Hepatocyte (in vitro differentiated cells): ENCODE measurements at regions not wholly inside any gene's neighbourhood (a gene's known extent, or its start where the extent isn't known, plus 50 kb on each side); places are given as distances from the start of the nearest gene placed in this dataset.
A peak's percentile ranks its signal among the peaks of the same experiment; 100 is the strongest.

ENCODE experiments used
- DNase-seq: peaks from one replicate; pipeline ENCODE4 v3.0.0-alpha.2; 2016; ENCODE audit warnings: low spot score
- H2AFZ ChIP-seq: fragments of 200-600 bp; sonication (generic); 2 replicates; pipeline ENCODE4 v1.6.0; 2016; ENCODE audit warnings: antibody characterized with exemption, mild to moderate bottlenecking
- H3K27ac ChIP-seq: fragments of 200-600 bp; sonication (generic); 2 replicates; pipeline ENCODE4 v1.5.1; 2016; ENCODE audit warnings: mild to moderate bottlenecking
- H3K27me3 ChIP-seq: fragments of 200-600 bp; sonication (generic); 2 replicates; pipeline ENCODE4 v1.6.1; 2016
- H3K36me3 ChIP-seq: fragments of 200-600 bp; sonication (generic); replicated peaks from 2 replicates; pipeline ENCODE4 v1.5.1; 2016; ENCODE audit warnings: low read depth; ENCODE audit not compliant: insufficient read depth
- H3K4me1 ChIP-seq: fragments of 200-600 bp; sonication (generic); 2 replicates; pipeline ENCODE4 v1.5.1; 2016; ENCODE audit warnings: mild to moderate bottlenecking, moderate library complexity; ENCODE audit not compliant: insufficient read depth
- H3K4me2 ChIP-seq: fragments of 200-600 bp; sonication (generic); 2 replicates; pipeline ENCODE4 v1.6.0; 2016
- H3K4me3 ChIP-seq: fragments of 200-600 bp; sonication (generic); 2 replicates; pipeline ENCODE4 v1.5.1; 2016; ENCODE audit warnings: mild to moderate bottlenecking
- H3K79me2 ChIP-seq: fragments of 200-600 bp; sonication (generic); 2 replicates; pipeline ENCODE4 v1.6.0; 2017; ENCODE audit warnings: mild to moderate bottlenecking
- H3K9me2 ChIP-seq: fragments of 200-600 bp; sonication (generic); replicated peaks from 2 replicates; pipeline ENCODE4 v1.6.0; 2017; ENCODE audit warnings: mild to moderate bottlenecking; ENCODE audit not compliant: insufficient read depth
- H3K9me3 ChIP-seq: fragments of 200-600 bp; sonication (generic); 2 replicates; pipeline ENCODE4 v1.5.1; 2016; ENCODE audit warnings: low read depth, mild to moderate bottlenecking
- H4K20me1 ChIP-seq: fragments of 200-600 bp; sonication (generic); 2 replicates; pipeline ENCODE4 v1.6.0; 2016; ENCODE audit warnings: mild to moderate bottlenecking; ENCODE audit not compliant: insufficient read depth, poor library complexity, severe bottlenecking
- CTCF ChIP-seq: fragments of 200-600 bp; sonication (generic); IDR thresholded peaks from 2 replicates; pipeline ENCODE4 v1.5.1; 2016; ENCODE audit warnings: antibody characterized with exemption, mild to moderate bottlenecking; ENCODE audit not compliant: poor library complexity
- EZH2 ChIP-seq: fragments of 200-600 bp; sonication (generic); IDR thresholded peaks from 2 replicates; pipeline ENCODE4 v1.6.1; 2016; ENCODE audit warnings: antibody characterized with exemption, mild to moderate bottlenecking, borderline replicate concordance
- EZH2phosphoT487 ChIP-seq: fragments of 200-600 bp; sonication (generic); IDR thresholded peaks from one replicate; pipeline ENCODE4 v1.6.1; 2018; ENCODE audit warnings: antibody characterized with exemption, mild to moderate bottlenecking, low read depth, moderate library complexity; ENCODE audit not compliant: unreplicated experiment, severe bottlenecking
- WGBS: methylation state at CpG from one replicate; pipeline ENCODE4 v1.1.6; 2016; ENCODE audit warnings: low lambda C conversion rate; ENCODE audit errors: missing lambda C conversion rate; 5-methylcytosine and 5-hydroxymethylcytosine counted together

- H3K4me2 ChIP-seq, result no peak overlapping the region
- H3K4me1 ChIP-seq, result peaks cover 38% of the 10 kb centered on the region
- TF ChIP-seq EZH2, result no peak
- TF ChIP-seq CTCF, result no peak
- TF ChIP-seq EZH2phosphoT487, result no peak
Observed at GRCh38 chrX:39757971-39758370, 339.8 kb downstream of the BCOR start.

DNA sequence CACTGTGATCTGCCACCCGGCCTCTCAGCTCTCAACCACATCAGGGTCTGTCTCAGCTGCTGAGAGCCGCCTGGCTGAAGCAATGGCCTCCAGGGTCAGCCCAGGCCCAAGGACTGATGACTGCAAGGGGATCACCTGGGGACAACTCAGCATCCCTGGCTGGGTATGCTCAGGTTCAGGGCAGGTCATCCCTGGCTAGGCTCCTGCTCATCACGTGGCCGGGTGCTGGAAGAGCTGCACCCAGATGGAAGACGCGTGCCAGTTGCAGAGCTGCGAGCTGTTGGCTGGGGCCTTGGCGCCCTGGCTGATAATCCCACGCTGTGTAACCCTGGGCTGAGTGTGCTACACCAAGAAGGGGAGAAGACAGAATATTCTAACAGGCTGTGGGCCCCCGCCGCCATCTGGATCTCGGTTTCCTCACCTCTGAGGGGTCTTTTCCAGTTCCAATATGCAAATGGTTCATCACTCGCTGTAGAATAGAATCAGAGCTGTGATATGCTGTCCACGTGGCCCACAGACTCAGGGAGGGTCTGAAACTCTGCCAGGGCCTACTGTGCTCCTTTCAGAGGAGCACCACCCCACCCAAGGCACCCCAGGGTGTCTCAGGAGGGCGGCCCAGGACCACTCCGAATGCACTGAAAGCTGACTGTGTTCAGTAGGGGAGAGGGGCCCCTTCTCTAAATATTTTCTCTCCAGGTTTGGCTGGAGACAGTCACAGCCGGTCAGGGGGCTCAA lies 338.8 kb downstream of the BCOR start:
- H3K4me2 ChIP-seq, result peak overlapping the region; percentile 63
- H3K36me3 ChIP-seq, result no peaks in the 10 kb centered on the region
- H4K20me1 ChIP-seq, result no peaks in the 10 kb centered on the region
- H3K9me2 ChIP-seq, result no peaks in the 10 kb centered on the region
- H3K9me3 ChIP-seq, result no peaks in the 10 kb centered on the region
- H3K79me2 ChIP-seq, result no peaks in the 10 kb centered on the region
- DNase-seq, result no peak
- TF ChIP-seq EZH2phosphoT487 (no peak), EZH2 (no peak), CTCF (no peak)
- H3K4me1 ChIP-seq, result peaks cover 38% of the 10 kb centered on the region
- 89% methylated on average over 17 of the region's 17 CpGs for WGBS
- H3K27ac ChIP-seq, result peak overlapping the region; percentile 86
- no peak overlapping the region for H3K4me3 ChIP-seq
- no peaks in the 10 kb centered on the region for H3K27me3 ChIP-seq
- H2AFZ ChIP-seq, result peak overlapping the region; percentile 19

More at GRCh38 chrX:39757971-39758370, 339.8 kb downstream of the BCOR start:
- H2AFZ ChIP-seq, result no peak overlapping the region
- no peak overlapping the region for H3K4me3 ChIP-seq
- H3K36me3 ChIP-seq, result no peaks in the 10 kb centered on the region
- H3K9me2 ChIP-seq, result no peaks in the 10 kb centered on the region
- WGBS, result 71% methylated on average over 6 of the region's 6 CpGs
- H3K79me2 ChIP-seq, result no peaks in the 10 kb centered on the region
- no peaks in the 10 kb centered on the region for H4K20me1 ChIP-seq
- DNase-seq, result no peak
- H3K9me3 ChIP-seq, result no peaks in the 10 kb centered on the region
- no peaks in the 10 kb centered on the region for H3K27me3 ChIP-seq
- H3K27ac ChIP-seq, result no peak overlapping the region

GRCh38 chrX:39759526-39760224 lies 338.1 kb downstream of the BCOR start:
- Histone ChIP-seq H4K20me1 (no peaks in the 10 kb centered on the region), H3K27ac (peak overlapping the region; percentile 86), H3K27me3 (no peaks in the 10 kb centered on the region), H3K9me2 (no peaks in the 10 kb centered on the region), H3K4me3 (no peak overlapping the region), H3K79me2 (no peaks in the 10 kb centered on the region), H3K9me3 (no peaks in the 10 kb centered on the region), H2AFZ (peak overlapping the region; percentile 19), H3K4me2 (peak overlapping the region; percentile 63), H3K36me3 (no peaks in the 10 kb centered on the region), H3K4me1 (peaks cover 38% of the 10 kb centered on the region)
- 33% methylated on average over 15 of the region's 15 CpGs for WGBS
- DNase-seq, result peak; percentile 62
- TF ChIP-seq EZH2 (no peak), CTCF (no peak), EZH2phosphoT487 (no peak)
